Osteoblast (primary cell): ENCODE measurements at regions not wholly inside any gene's neighbourhood (a gene's known extent, or its start where the extent isn't known, plus 50 kb on each side); places are given as distances from the start of the nearest gene placed in this dataset.

ENCODE experiments used
- DNase-seq: peaks from one replicate; pipeline ENCODE4 v3.0.0; 2011; ENCODE audit warnings: low spot score, mixed read lengths; ENCODE audit not compliant: insufficient read length; ENCODE audit errors: missing footprints
- H2AFZ ChIP-seq: 2 replicates; pipeline ENCODE4 v1.6.0; 2011; ENCODE audit warnings: mild to moderate bottlenecking, low read length
- H3K27ac ChIP-seq: 2 replicates; pipeline ENCODE4 v1.5.1; 2011; ENCODE audit warnings: mild to moderate bottlenecking, low read depth, low read length, moderate library complexity
- H3K27me3 ChIP-seq: 2 replicates; pipeline ENCODE4 v1.6.0; 2012; ENCODE audit warnings: mild to moderate bottlenecking, control low read depth, inconsistent platforms, low read length, moderate library complexity; ENCODE audit not compliant: insufficient read depth
- H3K36me3 ChIP-seq: 2 replicates; pipeline ENCODE4 v1.5.1; 2011; ENCODE audit warnings: mild to moderate bottlenecking, low read length, control low read depth, moderate library complexity; ENCODE audit not compliant: insufficient read depth
- H3K4me1 ChIP-seq: 2 replicates; pipeline ENCODE4 v1.5.1; 2011; ENCODE audit warnings: mild to moderate bottlenecking, low read length, control low read depth, moderate library complexity; ENCODE audit not compliant: insufficient read depth
- H3K4me2 ChIP-seq: 2 replicates; pipeline ENCODE4 v1.6.0; 2011; ENCODE audit warnings: mild to moderate bottlenecking, low read length; ENCODE audit not compliant: insufficient read depth
- H3K4me3 ChIP-seq: fragments of 200-600 bp; sonication (generic); 3 replicates; pipeline ENCODE4 v1.5.1; 2012; ENCODE audit warnings: mild to moderate bottlenecking, low read length, inconsistent platforms; ENCODE audit not compliant: insufficient read depth
- H3K79me2 ChIP-seq: 2 replicates; pipeline ENCODE4 v1.6.0; 2012; ENCODE audit warnings: mild to moderate bottlenecking, low read length, control low read depth, inconsistent platforms; ENCODE audit not compliant: insufficient read depth
- H3K9me3 ChIP-seq: 2 replicates; pipeline ENCODE4 v1.5.1; 2011; ENCODE audit warnings: low read depth, low read length, control low read depth
- H4K20me1 ChIP-seq: 2 replicates; pipeline ENCODE4 v1.6.0; 2012; ENCODE audit warnings: mild to moderate bottlenecking, low read length, control low read depth; ENCODE audit not compliant: insufficient read depth
- TF ChIP-seq, protein P1 (sequence below): IDR thresholded peaks from 2 replicates; pipeline ENCODE4 v1.5.1; 2011; ENCODE audit warnings: mild to moderate bottlenecking, low read depth, low read length, moderate library complexity; ENCODE audit errors: extremely low read depth

GRCh38 chr15:70450142-70450443 is 313.3 kb downstream of the UACA start:
- Histone ChIP-seq H4K20me1 (no peaks in the 10 kb centered on the region), H3K4me3 (no peak overlapping the region), H2AFZ (no peak overlapping the region), H3K27me3 (peaks cover 4% of the 10 kb centered on the region), H3K27ac (no peak overlapping the region), H3K36me3 (no peaks in the 10 kb centered on the region), H3K9me3 (no peaks in the 10 kb centered on the region), H3K4me1 (peaks cover 5% of the 10 kb centered on the region), H3K4me2 (no peak overlapping the region), H3K79me2 (no peaks in the 10 kb centered on the region)
- TF ChIP-seq, protein P1, sequence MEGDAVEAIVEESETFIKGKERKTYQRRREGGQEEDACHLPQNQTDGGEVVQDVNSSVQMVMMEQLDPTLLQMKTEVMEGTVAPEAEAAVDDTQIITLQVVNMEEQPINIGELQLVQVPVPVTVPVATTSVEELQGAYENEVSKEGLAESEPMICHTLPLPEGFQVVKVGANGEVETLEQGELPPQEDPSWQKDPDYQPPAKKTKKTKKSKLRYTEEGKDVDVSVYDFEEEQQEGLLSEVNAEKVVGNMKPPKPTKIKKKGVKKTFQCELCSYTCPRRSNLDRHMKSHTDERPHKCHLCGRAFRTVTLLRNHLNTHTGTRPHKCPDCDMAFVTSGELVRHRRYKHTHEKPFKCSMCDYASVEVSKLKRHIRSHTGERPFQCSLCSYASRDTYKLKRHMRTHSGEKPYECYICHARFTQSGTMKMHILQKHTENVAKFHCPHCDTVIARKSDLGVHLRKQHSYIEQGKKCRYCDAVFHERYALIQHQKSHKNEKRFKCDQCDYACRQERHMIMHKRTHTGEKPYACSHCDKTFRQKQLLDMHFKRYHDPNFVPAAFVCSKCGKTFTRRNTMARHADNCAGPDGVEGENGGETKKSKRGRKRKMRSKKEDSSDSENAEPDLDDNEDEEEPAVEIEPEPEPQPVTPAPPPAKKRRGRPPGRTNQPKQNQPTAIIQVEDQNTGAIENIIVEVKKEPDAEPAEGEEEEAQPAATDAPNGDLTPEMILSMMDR: no peak
- DNase-seq: no peak

- Histone ChIP-seq H3K27ac (no peak overlapping the region), H3K4me1 (peaks cover 5% of the 10 kb centered on the region), H3K27me3 (peaks cover 8% of the 10 kb centered on the region), H3K4me2 (no peak overlapping the region), H3K4me3 (no peak overlapping the region), H4K20me1 (no peaks in the 10 kb centered on the region), H2AFZ (no peak overlapping the region), H3K9me3 (no peaks in the 10 kb centered on the region), H3K36me3 (no peaks in the 10 kb centered on the region), H3K79me2 (no peaks in the 10 kb centered on the region)
- DNase-seq: no peak
- TF ChIP-seq, protein P1: no peak
Observed at GRCh38 chr15:70449311-70450141, 313.8 kb downstream of the UACA start.

DNA sequence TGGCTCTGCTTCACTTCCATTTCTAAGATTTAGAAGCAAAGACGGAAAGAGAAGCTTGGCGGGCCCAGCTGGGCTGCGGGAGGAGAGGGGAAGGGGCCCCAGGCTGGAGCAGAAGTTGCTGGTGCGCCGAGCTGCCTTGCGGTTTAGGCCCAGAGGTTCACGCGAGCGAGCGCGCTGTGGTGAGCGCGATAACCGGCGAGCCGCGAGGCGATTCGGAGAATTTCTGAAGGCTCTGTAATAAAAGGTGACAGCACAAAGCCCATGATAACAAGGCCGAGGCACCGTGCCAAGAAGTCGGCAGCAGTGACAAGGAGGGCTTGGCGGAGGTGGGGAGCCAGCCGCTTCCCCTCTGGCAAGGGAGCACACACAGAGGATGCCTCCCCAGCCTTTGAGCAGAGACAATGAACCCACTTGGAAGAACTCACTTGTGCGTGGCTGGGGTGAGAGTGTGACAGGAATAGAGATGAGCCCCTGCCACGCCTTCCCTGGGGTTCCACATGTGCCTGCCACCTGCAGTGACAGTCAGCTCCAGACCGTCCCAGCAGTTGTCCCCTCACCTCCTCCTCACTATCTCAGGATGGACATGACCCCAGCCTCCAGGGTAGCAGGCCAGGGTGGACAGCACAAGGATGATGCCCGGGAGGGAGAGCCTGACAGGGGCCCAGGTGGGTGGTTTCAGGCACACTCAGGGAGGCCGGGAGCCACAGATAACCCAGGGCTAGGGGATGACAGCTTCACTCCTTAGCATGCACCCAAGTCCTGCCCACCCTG is 315.2 kb downstream of the UACA start:
- Histone ChIP-seq H4K20me1 (no peaks in the 10 kb centered on the region), H3K27ac (no peak overlapping the region), H3K36me3 (no peaks in the 10 kb centered on the region), H3K4me3 (no peak overlapping the region), H3K9me3 (no peaks in the 10 kb centered on the region), H3K4me1 (peaks cover 5% of the 10 kb centered on the region), H3K79me2 (no peaks in the 10 kb centered on the region), H3K4me2 (no peak overlapping the region), H2AFZ (no peak overlapping the region), H3K27me3 (peaks cover 22% of the 10 kb centered on the region)
- TF ChIP-seq, protein P1: no peak
- no peak for DNase-seq

- no peaks in the 10 kb centered on the region for H3K79me2 ChIP-seq
- H4K20me1 ChIP-seq: no peaks in the 10 kb centered on the region
- H3K4me1 ChIP-seq: peaks cover 5% of the 10 kb centered on the region
- DNase-seq: peak; percentile 70
- peaks cover 27% of the 10 kb centered on the region for H3K27me3 ChIP-seq
- H3K27ac ChIP-seq: no peak overlapping the region
- H3K36me3 ChIP-seq: no peaks in the 10 kb centered on the region
- TF ChIP-seq, protein P1: no peak
- no peak overlapping the region for H3K4me3 ChIP-seq
- H3K9me3 ChIP-seq: no peaks in the 10 kb centered on the region
- H2AFZ ChIP-seq: no peak overlapping the region
- H3K4me2 ChIP-seq: no peak overlapping the region
Observed at GRCh38 chr15:70447521-70447920, 315.8 kb downstream of the UACA start.
